A549 (cell line): ENCODE measurements at regions not wholly inside any gene's neighbourhood (a gene's known extent, or its start where the extent isn't known, plus 50 kb on each side); places are given as distances from the start of the nearest gene placed in this dataset.

ENCODE experiments used
- ATAC-seq, 2 experiments: fragments of 200-7000 bp in 1 of 2; fragments of >200 bp in 1 of 2; cut with Nextera tagmentation in 1 of 2; cut with Tn5 transposase in 1 of 2; 3 replicates each; pipeline versions ENCODE4 v1.8.0 to v1.9.1; 2018 to 2020; ENCODE audit warnings: mild to moderate bottlenecking in 1 of 2, moderate library complexity in 1 of 2
- CTCF ChIA-PET: fragments of 300-600 bp; sonication (Branson Sonifier 250); formaldehyde crosslinking; extraction: SDS; loops from one replicate; lab custom pipeline; 2021; ENCODE audit warnings: antibody characterized with exemption, inconsistent platforms; lab: Yijun Ruan, JAX
- POLR2A ChIA-PET: fragments of 350-600 bp; formaldehyde crosslinking; extraction: SDS; loops from one replicate; lab custom pipeline; 2021; ENCODE audit warnings: antibody characterized with exemption, inconsistent platforms; lab: Yijun Ruan, JAX
- DNase-seq, 2 experiments: peaks; one replicate each; pipeline versions ENCODE4 v3.0.0 to v3.0.0-alpha.2; 2011 to 2016; ENCODE audit warnings: low read depth in 1 of 2, low spot score in 1 of 2
- FAIRE-seq: peaks from 2 replicates; lab custom pipeline; 2011; peaks lifted over from hg19 to GRCh38; lab: Jason Lieb, UNC
- H3K27ac ChIP-seq, 2 experiments: fragments of >200 bp; sonication (Bioruptor Twin); formaldehyde crosslinking; 3 replicates each; pipeline ENCODE4 v1.5.1; 2016 to 2017
- H3K4me1 ChIP-seq: fragments of >200 bp; sonication (Bioruptor Twin); formaldehyde crosslinking; 3 replicates; pipeline ENCODE4 v1.6.1; 2016
- H3K4me2 ChIP-seq: fragments of >200 bp; sonication (Bioruptor Twin); formaldehyde crosslinking; 3 replicates; pipeline ENCODE4 v1.6.1; 2016
- H3K4me3 ChIP-seq: fragments of >200 bp; sonication (Bioruptor Twin); formaldehyde crosslinking; 3 replicates; pipeline ENCODE4 v1.5.1; 2016
- H3K9me3 ChIP-seq: fragments of >200 bp; sonication (Bioruptor Twin); formaldehyde crosslinking; 3 replicates; pipeline ENCODE4 v1.6.1; 2016
- BCL3 ChIP-seq: fragments of >200 bp; sonication (Bioruptor Twin); formaldehyde crosslinking; IDR thresholded peaks from 3 replicates; pipeline ENCODE4 v1.6.1; 2016
- BHLHE40 ChIP-seq: IDR thresholded peaks from 2 replicates; pipeline ENCODE4 v1.6.1; 2012; ENCODE audit warnings: low read depth, low read length, inconsistent platforms
- CEBPB ChIP-seq, 2 experiments: fragments of >200 bp in 1 of 2; sonication (Bioruptor Twin) in 1 of 2; formaldehyde crosslinking in 1 of 2; IDR thresholded peaks; 2 replicates each; pipeline ENCODE4 v1.6.1; 2012 to 2016
- CHD4 ChIP-seq: fragments of 200-600 bp; sonication (generic); IDR thresholded peaks from 2 replicates; pipeline ENCODE4 v1.6.1; 2016; ENCODE audit warnings: antibody characterized with exemption, mild to moderate bottlenecking, borderline replicate concordance
- EHF ChIP-seq: fragments of 250-450 bp; sonication (Bioruptor Pico); IDR thresholded peaks from 2 replicates; pipeline ENCODE4 v1.5.0; 2020; ENCODE audit warnings: mild to moderate bottlenecking
- EHMT2 ChIP-seq: fragments of 200-600 bp; sonication (generic); IDR thresholded peaks from 2 replicates; pipeline ENCODE4 v1.6.1; 2016; ENCODE audit warnings: antibody characterized with exemption, low read depth, mild to moderate bottlenecking, moderate library complexity
- ESRRA ChIP-seq: fragments of 150-350 bp; IDR thresholded peaks from 2 replicates; pipeline ENCODE4 v1.6.1; 2014; ENCODE audit warnings: mild to moderate bottlenecking, low read length, borderline replicate concordance
- FOSL2 ChIP-seq, 2 experiments: fragments of 450-650 bp in 1 of 2; fragments of >200 bp in 1 of 2; sonication (Bioruptor Twin) in 1 of 2; formaldehyde crosslinking; IDR thresholded peaks; 2 replicates each; pipeline versions ENCODE4 v1.5.0 to v1.6.1; 2016 to 2020; ENCODE audit warnings: mild to moderate bottlenecking in 1 of 2, moderate library complexity in 1 of 2
- GATA3 ChIP-seq: IDR thresholded peaks from 2 replicates; pipeline ENCODE4 v1.6.1; 2012; ENCODE audit warnings: borderline replicate concordance
- HDAC2 ChIP-seq: fragments of 200-600 bp; sonication (generic); IDR thresholded peaks from 2 replicates; pipeline ENCODE4 v1.6.1; 2016
- HOXA7 ChIP-seq: fragments of 250-450 bp; sonication (Bioruptor Pico); IDR thresholded peaks from 2 replicates; pipeline ENCODE4 v1.5.0; 2020; ENCODE audit warnings: mild to moderate bottlenecking, moderate library complexity
- HOXB5 ChIP-seq: fragments of 250-450 bp; sonication (Bioruptor Pico); IDR thresholded peaks from 2 replicates; pipeline ENCODE4 v1.5.0; 2020; ENCODE audit warnings: mild to moderate bottlenecking, moderate library complexity
- JUN ChIP-seq, 2 experiments: fragments of >200 bp; sonication (Bioruptor Twin); formaldehyde crosslinking; IDR thresholded peaks; 2 replicates in 1 of 2; 3 replicates in 1 of 2; pipeline ENCODE4 v1.6.1; 2016 to 2017
- KDM1A ChIP-seq: fragments of 200-600 bp; sonication (generic); IDR thresholded peaks from 2 replicates; pipeline ENCODE4 v1.6.1; 2016; ENCODE audit warnings: low read depth, mild to moderate bottlenecking
- KDM5A ChIP-seq: fragments of 200-600 bp; sonication (generic); IDR thresholded peaks from 2 replicates; pipeline ENCODE4 v1.6.1; 2016; ENCODE audit warnings: antibody characterized with exemption, mild to moderate bottlenecking
- MAFK ChIP-seq: fragments of 450-650 bp; IDR thresholded peaks from 2 replicates; pipeline ENCODE4 v1.6.1; 2014; ENCODE audit not compliant: partially characterized antibody
- MAZ ChIP-seq: fragments of 150-350 bp; IDR thresholded peaks from 2 replicates; pipeline ENCODE4 v1.6.1; 2014; ENCODE audit warnings: antibody characterized with exemption, low read depth, low read length, borderline replicate concordance
- MYC ChIP-seq: IDR thresholded peaks from 2 replicates; pipeline ENCODE4 v1.6.1; 2012; ENCODE audit warnings: mild to moderate bottlenecking, inconsistent platforms, low read length, improper control_type of control experiment, borderline replicate concordance
- POLR2A ChIP-seq: IDR thresholded peaks from 2 replicates; pipeline ENCODE4 v1.6.1; 2012; ENCODE audit warnings: mild to moderate bottlenecking, low read length
- POLR2AphosphoS2 ChIP-seq: conservative IDR thresholded peaks from 2 replicates; pipeline ENCODE4 v1.6.1; 2012; ENCODE audit warnings: low read length, improper control_type of control experiment, inconsistent platforms
- RARB ChIP-seq: fragments of 250-450 bp; sonication (Bioruptor Pico); IDR thresholded peaks from 2 replicates; pipeline ENCODE4 v1.8.0; 2021; ENCODE audit warnings: mild to moderate bottlenecking, moderate library complexity
- SMC3 ChIP-seq: fragments of >200 bp; sonication (Bioruptor Twin); formaldehyde crosslinking; IDR thresholded peaks from 3 replicates; pipeline ENCODE4 v1.6.1; 2018; ENCODE audit warnings: inconsistent platforms
- TP53 ChIP-seq: fragments of 250-450 bp; sonication (Bioruptor Pico); IDR thresholded peaks from 2 replicates; pipeline ENCODE4 v1.5.0; 2021; ENCODE audit warnings: mild to moderate bottlenecking, moderate library complexity
- ZNF302 ChIP-seq: fragments of 250-450 bp; sonication (Bioruptor Pico); IDR thresholded peaks from 2 replicates; pipeline ENCODE4 v1.9.0; 2021; ENCODE audit warnings: inconsistent platforms, mild to moderate bottlenecking, moderate library complexity
- WGBS: methylation state at CpG from one replicate; pipeline ENCODE4 v1.1.6; 2017; ENCODE audit errors: missing lambda C conversion rate; 5-methylcytosine and 5-hydroxymethylcytosine counted together
- TF ChIP-seq, protein P1 (sequence below): fragments of 200-600 bp; sonication (generic); IDR thresholded peaks from 2 replicates; pipeline ENCODE4 v1.6.1; 2016; ENCODE audit warnings: antibody characterized with exemption, mild to moderate bottlenecking, moderate library complexity
- TF ChIP-seq, protein P2 (sequence below): fragments of >200 bp; sonication (Bioruptor Twin); formaldehyde crosslinking; IDR thresholded peaks from 2 replicates; pipeline ENCODE4 v1.6.1; 2016
- TF ChIP-seq, protein P3 (sequence below): IDR thresholded peaks from 2 replicates; pipeline ENCODE4 v1.6.1; 2012
- TF ChIP-seq, protein P4 (sequence below): fragments of 150-350 bp; IDR thresholded peaks from 2 replicates; pipeline ENCODE4 v1.6.1; 2014; ENCODE audit warnings: low read depth, mild to moderate bottlenecking, low read length

GRCh38 chr7:52473756-52474155, 561.7 kb upstream of the POM121L12 start:
- no peak overlapping the region for H3K4me2 ChIP-seq
- POLR2A ChIA-PET = no interaction called here
- no peak overlapping the region for H3K27ac ChIP-seq
- ATAC-seq (no peak), FAIRE-seq (no peak), DNase-seq (no peak)
- no peaks in the 10 kb centered on the region for H3K4me1 ChIP-seq
- CTCF ChIA-PET = no interaction called here
- WGBS = 0% methylated on average over 1 of the region's 1 CpG
- TF ChIP-seq MYC (no peak), SMC3 (no peak), MAZ (no peak), BCL3 (no peak), RARB (CRISPR knock-in tag) (no peak), HOXA7 (CRISPR knock-in tag) (no peak), HDAC2 (no peak), MAFK (no peak), EHF (CRISPR knock-in tag) (no peak), EHMT2 (no peak), HOXB5 (CRISPR knock-in tag) (no peak)
- H3K4me3 ChIP-seq = no peak overlapping the region
- no peaks in the 10 kb centered on the region for H3K9me3 ChIP-seq

DNA sequence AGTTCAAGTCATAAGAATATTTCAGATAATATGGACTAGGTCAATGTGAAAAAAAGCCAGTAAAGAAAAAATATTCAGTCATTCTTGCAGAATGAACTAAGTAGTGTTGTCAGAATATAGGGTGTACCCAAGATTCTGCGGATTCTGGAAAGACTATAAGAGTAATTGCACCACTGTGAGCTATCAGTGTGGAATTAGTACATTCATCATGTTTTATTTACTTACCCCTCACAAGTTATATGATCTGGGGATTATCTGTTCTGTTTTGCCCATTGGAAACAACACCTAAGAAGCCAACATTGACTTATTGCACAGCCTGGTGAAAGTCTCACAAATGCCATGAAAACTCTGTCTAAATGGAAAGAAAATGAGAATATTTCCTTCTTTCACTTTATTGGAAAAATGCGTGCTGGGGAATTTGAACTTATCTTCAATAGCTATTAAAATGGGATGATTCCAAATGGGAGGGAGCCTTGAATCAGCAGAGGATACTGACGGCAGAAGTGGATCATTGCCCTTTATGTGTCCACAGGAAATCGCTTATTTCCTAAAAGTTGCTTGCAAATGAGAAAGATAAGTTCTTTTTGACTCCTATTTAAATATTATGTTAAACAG, 563.3 kb upstream of the POM121L12 start:
- DNase-seq = no peak
- CTCF ChIA-PET = no interaction called here
- Histone ChIP-seq H3K4me1 (no peaks in the 10 kb centered on the region), H3K9me3 (no peaks in the 10 kb centered on the region), H3K4me2 (no peak overlapping the region), H3K4me3 (no peak overlapping the region), H3K27ac (no peak overlapping the region)
- WGBS = under 1% methylated on average over 4 of the region's 4 CpGs
- POLR2A ChIA-PET = no interaction called here
- ATAC-seq = no peak
- TF ChIP-seq EHMT2 = no peak
- no peak for TF ChIP-seq KDM5A
- no peak for TF ChIP-seq POLR2A
- TF ChIP-seq, protein P1, sequence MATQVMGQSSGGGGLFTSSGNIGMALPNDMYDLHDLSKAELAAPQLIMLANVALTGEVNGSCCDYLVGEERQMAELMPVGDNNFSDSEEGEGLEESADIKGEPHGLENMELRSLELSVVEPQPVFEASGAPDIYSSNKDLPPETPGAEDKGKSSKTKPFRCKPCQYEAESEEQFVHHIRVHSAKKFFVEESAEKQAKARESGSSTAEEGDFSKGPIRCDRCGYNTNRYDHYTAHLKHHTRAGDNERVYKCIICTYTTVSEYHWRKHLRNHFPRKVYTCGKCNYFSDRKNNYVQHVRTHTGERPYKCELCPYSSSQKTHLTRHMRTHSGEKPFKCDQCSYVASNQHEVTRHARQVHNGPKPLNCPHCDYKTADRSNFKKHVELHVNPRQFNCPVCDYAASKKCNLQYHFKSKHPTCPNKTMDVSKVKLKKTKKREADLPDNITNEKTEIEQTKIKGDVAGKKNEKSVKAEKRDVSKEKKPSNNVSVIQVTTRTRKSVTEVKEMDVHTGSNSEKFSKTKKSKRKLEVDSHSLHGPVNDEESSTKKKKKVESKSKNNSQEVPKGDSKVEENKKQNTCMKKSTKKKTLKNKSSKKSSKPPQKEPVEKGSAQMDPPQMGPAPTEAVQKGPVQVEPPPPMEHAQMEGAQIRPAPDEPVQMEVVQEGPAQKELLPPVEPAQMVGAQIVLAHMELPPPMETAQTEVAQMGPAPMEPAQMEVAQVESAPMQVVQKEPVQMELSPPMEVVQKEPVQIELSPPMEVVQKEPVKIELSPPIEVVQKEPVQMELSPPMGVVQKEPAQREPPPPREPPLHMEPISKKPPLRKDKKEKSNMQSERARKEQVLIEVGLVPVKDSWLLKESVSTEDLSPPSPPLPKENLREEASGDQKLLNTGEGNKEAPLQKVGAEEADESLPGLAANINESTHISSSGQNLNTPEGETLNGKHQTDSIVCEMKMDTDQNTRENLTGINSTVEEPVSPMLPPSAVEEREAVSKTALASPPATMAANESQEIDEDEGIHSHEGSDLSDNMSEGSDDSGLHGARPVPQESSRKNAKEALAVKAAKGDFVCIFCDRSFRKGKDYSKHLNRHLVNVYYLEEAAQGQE = no peak
- TF ChIP-seq, protein P2, sequence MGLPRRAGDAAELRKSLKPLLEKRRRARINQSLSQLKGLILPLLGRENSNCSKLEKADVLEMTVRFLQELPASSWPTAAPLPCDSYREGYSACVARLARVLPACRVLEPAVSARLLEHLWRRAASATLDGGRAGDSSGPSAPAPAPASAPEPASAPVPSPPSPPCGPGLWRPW = no peak
- TF ChIP-seq FOSL2 (IDR thresholded peaks at IDR 0.05) = no peak
- no peak for TF ChIP-seq FOSL2 (CRISPR knock-in tag; IDR thresholded peaks at IDR 0.05)
- TF ChIP-seq POLR2AphosphoS2 = no peak
- TF ChIP-seq JUN (IDR thresholded peaks at IDR 0.05) = no peak
- no peak for TF ChIP-seq TP53 (CRISPR knock-in tag)
- TF ChIP-seq, all 56 proteins: peak for 0
- FAIRE-seq = no peak

DNA sequence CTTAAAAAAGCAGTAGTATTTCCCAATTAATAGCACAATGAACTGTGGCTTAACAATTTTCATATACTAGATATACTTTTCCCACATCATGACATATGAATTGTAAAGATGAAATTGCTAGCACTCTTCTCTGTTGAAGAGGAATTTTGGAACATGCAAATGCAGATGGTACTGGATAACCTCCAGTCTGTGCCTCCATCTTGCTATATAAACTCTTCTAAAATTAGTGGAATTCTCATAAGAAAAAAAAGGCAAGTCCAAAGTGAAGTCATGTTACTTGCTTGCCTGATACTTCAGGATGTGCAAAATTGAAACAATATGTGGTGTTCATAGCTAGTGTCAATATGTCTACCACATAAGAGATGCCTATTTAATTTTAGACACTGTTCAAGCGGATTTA, 570.2 kb upstream of the POM121L12 start:
- Histone ChIP-seq H3K27ac (no peak overlapping the region), H3K9me3 (no peaks in the 10 kb centered on the region), H3K4me3 (no peak overlapping the region), H3K4me2 (no peak overlapping the region), H3K4me1 (no peaks in the 10 kb centered on the region)
- ChIA-PET POLR2A (no interaction called here), CTCF (no interaction called here)
- ATAC-seq = no peak
- FAIRE-seq = no peak
- DNase-seq = no peak
- 0% methylated on average over 1 of the region's 1 CpG for WGBS
- TF ChIP-seq BHLHE40 (no peak), KDM1A (no peak), FOSL2 (IDR thresholded peaks at IDR 0.05) (no peak), FOSL2 (CRISPR knock-in tag; IDR thresholded peaks at IDR 0.05) (no peak), HOXA7 (CRISPR knock-in tag) (no peak), EHF (CRISPR knock-in tag) (no peak), ZNF302 (CRISPR knock-in tag) (no peak), JUN (IDR thresholded peaks at IDR 0.05) (no peak), HDAC2 (no peak), CHD4 (no peak), SMC3 (no peak), ESRRA (no peak), GATA3 (no peak), CEBPB (IDR thresholded peaks at IDR 0.05) (no peak), MAZ (no peak)
- TF ChIP-seq, protein P3, sequence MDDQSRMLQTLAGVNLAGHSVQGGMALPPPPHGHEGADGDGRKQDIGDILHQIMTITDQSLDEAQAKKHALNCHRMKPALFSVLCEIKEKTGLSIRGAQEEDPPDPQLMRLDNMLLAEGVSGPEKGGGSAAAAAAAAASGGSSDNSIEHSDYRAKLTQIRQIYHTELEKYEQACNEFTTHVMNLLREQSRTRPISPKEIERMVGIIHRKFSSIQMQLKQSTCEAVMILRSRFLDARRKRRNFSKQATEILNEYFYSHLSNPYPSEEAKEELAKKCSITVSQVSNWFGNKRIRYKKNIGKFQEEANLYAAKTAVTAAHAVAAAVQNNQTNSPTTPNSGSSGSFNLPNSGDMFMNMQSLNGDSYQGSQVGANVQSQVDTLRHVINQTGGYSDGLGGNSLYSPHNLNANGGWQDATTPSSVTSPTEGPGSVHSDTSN = no peak
- TF ChIP-seq, protein P4, sequence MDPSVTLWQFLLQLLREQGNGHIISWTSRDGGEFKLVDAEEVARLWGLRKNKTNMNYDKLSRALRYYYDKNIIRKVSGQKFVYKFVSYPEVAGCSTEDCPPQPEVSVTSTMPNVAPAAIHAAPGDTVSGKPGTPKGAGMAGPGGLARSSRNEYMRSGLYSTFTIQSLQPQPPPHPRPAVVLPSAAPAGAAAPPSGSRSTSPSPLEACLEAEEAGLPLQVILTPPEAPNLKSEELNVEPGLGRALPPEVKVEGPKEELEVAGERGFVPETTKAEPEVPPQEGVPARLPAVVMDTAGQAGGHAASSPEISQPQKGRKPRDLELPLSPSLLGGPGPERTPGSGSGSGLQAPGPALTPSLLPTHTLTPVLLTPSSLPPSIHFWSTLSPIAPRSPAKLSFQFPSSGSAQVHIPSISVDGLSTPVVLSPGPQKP = no peak
